ENCODE measurements at regions not wholly inside any gene's neighbourhood (a gene's known extent, or its start where the extent isn't known, plus 50 kb on each side); places are given as distances from the start of the nearest gene placed in this dataset.

DNA sequence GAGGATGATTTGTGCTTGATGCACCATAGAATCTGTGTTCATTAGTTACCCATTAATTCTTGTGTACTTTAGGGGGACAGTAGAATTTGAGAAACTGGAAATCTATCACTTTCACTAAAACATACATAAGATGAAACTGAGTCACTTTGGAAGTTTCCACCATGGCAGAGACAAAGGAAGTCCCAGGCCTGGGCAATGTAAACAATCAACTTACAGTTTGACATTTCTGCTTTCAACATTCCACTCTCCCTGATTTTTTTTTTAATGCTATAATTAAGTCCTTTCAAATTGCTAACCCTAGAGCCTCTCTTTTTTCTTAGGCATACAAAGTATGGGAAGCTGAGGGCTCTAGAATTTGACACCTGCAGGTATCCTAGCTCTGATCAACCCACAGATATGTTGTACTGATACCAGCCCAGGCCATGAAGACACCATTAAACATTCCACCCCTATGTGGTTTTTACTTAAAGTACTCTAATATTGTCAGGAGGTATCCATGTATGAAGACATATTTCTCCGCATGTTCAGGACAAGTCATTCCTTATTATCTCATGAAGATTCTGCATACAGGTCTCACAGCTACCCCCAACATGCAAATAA, 88.5 kb upstream of the GLS start:
- no peak for DNase-seq (ENCODE audit: low spot score)
- H3K27me3 Mint-ChIP-seq (ENCODE audit: low read depth), result no peaks in the 10 kb centered on the region
- no peak overlapping the region for H3K4me3 Mint-ChIP-seq
- no peaks in the 10 kb centered on the region for H3K9me3 Mint-ChIP-seq
- peaks cover 14% of the 10 kb centered on the region for H3K4me1 Mint-ChIP-seq (ENCODE audit: low read depth)
- H3K36me3 Mint-ChIP-seq (ENCODE audit: low read depth), result no peaks in the 10 kb centered on the region
- H3K27ac Mint-ChIP-seq, result no peak overlapping the region

GRCh38 chr2:190792956-190793888, 87.4 kb upstream of the GLS start:
- no peak overlapping the region for H3K27ac Mint-ChIP-seq
- H3K36me3 Mint-ChIP-seq (ENCODE audit: low read depth), result no peaks in the 10 kb centered on the region
- no peaks in the 10 kb centered on the region for H3K9me3 Mint-ChIP-seq
- H3K4me3 Mint-ChIP-seq, result no peak overlapping the region
- H3K4me1 Mint-ChIP-seq (ENCODE audit: low read depth), result peaks cover 14% of the 10 kb centered on the region
- no peak for DNase-seq (ENCODE audit: low spot score)
- H3K27me3 Mint-ChIP-seq (ENCODE audit: low read depth), result no peaks in the 10 kb centered on the region

DNA sequence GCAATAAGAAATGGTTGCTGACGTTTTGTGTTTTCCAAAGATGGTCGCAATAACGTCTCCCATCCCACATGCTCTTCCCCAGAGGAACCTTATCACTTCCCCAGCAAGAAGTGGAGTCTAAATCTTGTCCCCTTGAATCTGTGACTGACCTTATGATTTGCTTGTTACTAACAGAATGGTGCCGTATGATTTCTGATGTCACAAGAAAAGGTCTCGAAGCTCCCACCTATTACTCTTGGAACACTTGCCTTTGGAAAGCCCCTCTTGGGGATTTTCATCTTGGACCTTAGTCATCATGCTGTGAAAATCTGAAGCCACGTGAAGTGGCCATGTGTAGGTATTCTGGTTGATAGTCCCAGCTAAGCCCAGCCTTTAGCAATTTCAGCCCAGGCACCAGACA, 86.2 kb upstream of the GLS start:
- Mint-ChIP-seq H3K27ac (no peak overlapping the region), H3K4me1 (ENCODE audit: low read depth) (peaks cover 14% of the 10 kb centered on the region), H3K9me3 (no peaks in the 10 kb centered on the region), H3K36me3 (ENCODE audit: low read depth) (no peaks in the 10 kb centered on the region), H3K27me3 (ENCODE audit: low read depth) (peaks cover 2% of the 10 kb centered on the region), H3K4me3 (no peak overlapping the region)
- no peak for DNase-seq (ENCODE audit: low spot score)

GRCh38 chr2:190794790-190795189, 85.8 kb upstream of the GLS start:
- no peak overlapping the region for H3K27ac Mint-ChIP-seq
- DNase-seq (ENCODE audit: low spot score), result no peak
- no peak overlapping the region for H3K4me3 Mint-ChIP-seq
- H3K36me3 Mint-ChIP-seq (ENCODE audit: low read depth), result no peaks in the 10 kb centered on the region
- no peaks in the 10 kb centered on the region for H3K9me3 Mint-ChIP-seq
- peaks cover 14% of the 10 kb centered on the region for H3K4me1 Mint-ChIP-seq (ENCODE audit: low read depth)
- peaks cover 2% of the 10 kb centered on the region for H3K27me3 Mint-ChIP-seq (ENCODE audit: low read depth)

DNA sequence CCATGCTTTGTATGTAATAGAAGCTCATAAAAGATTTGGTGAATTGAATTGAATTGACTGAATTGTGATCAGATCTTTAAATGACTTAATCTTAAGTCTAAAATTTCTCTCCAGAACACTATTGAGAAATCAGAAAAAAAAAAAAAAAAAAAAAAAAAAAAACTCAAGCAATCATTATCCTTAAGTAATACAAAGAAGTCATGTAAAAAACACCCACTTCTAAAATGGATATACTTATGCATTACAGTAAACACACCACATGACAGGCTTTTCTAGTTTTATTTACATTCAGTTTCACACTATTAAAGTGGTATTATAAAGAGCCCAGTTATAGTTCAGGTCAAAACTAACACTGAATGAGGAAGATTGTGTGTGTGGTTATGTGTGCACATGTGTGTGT, 84.9 kb upstream of the GLS start:
- H3K36me3 Mint-ChIP-seq (ENCODE audit: low read depth), result no peaks in the 10 kb centered on the region
- no peak for DNase-seq (ENCODE audit: low spot score)
- H3K4me1 Mint-ChIP-seq (ENCODE audit: low read depth), result peaks cover 14% of the 10 kb centered on the region
- no peaks in the 10 kb centered on the region for H3K9me3 Mint-ChIP-seq
- H3K27ac Mint-ChIP-seq, result no peak overlapping the region
- no peak overlapping the region for H3K4me3 Mint-ChIP-seq
- peaks cover 2% of the 10 kb centered on the region for H3K27me3 Mint-ChIP-seq (ENCODE audit: low read depth)

GRCh38 chr2:190799999-190800398, 80.6 kb upstream of the GLS start:
- no peak overlapping the region for H3K4me3 Mint-ChIP-seq

GRCh38 chr2:190800528-190800927, 80.1 kb upstream of the GLS start:
- Mint-ChIP-seq H3K4me1 (ENCODE audit: low read depth) (peaks cover 2% of the 10 kb centered on the region), H3K4me3 (no peak overlapping the region), H3K36me3 (ENCODE audit: low read depth) (no peaks in the 10 kb centered on the region), H3K27me3 (ENCODE audit: low read depth) (peaks cover 2% of the 10 kb centered on the region), H3K27ac (no peak overlapping the region), H3K9me3 (no peaks in the 10 kb centered on the region)
- DNase-seq (ENCODE audit: low spot score), result no peak

More at GRCh38 chr2:190799999-190800398, 80.6 kb upstream of the GLS start:
- Mint-ChIP-seq H3K27ac (no peak overlapping the region), H3K9me3 (no peaks in the 10 kb centered on the region), H3K36me3 (ENCODE audit: low read depth) (no peaks in the 10 kb centered on the region), H3K27me3 (ENCODE audit: low read depth) (peaks cover 2% of the 10 kb centered on the region), H3K4me1 (ENCODE audit: low read depth) (peaks cover 2% of the 10 kb centered on the region)
- no peak for DNase-seq (ENCODE audit: low spot score)

DNA sequence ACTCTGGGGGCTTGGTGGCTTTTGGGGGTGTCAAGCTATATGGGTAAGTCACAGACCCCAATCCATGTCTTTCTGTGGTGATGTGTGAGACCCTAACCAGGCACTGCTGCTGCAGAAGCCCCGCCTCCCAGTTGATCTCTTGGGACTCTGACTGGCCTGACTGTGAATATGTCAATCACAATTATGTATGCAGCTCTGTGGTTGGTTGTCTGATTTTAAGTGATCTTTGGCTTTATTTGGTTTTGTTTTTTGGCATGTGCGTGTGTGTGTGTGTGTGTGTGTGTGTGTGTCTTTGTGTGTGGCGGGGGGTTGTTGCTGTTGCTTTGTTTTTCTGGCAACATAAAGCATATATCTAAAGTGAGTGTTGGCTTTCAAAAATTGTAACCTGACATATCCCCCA, 78.5 kb upstream of the GLS start:
- H3K9me3 Mint-ChIP-seq, result no peaks in the 10 kb centered on the region
- peaks cover 2% of the 10 kb centered on the region for H3K27me3 Mint-ChIP-seq (ENCODE audit: low read depth)
- no peak overlapping the region for H3K4me3 Mint-ChIP-seq
- H3K36me3 Mint-ChIP-seq (ENCODE audit: low read depth), result no peaks in the 10 kb centered on the region
- H3K27ac Mint-ChIP-seq, result no peak overlapping the region
- no peak for DNase-seq (ENCODE audit: low spot score)
- peaks cover 2% of the 10 kb centered on the region for H3K4me1 Mint-ChIP-seq (ENCODE audit: low read depth)

GRCh38 chr2:190802626-190803209, 77.9 kb upstream of the GLS start:
- no peak for DNase-seq (ENCODE audit: low spot score)
- H3K27me3 Mint-ChIP-seq (ENCODE audit: low read depth), result peaks cover 2% of the 10 kb centered on the region
- peaks cover 6% of the 10 kb centered on the region for H3K4me1 Mint-ChIP-seq (ENCODE audit: low read depth)
- H3K36me3 Mint-ChIP-seq (ENCODE audit: low read depth), result no peaks in the 10 kb centered on the region
- no peak overlapping the region for H3K27ac Mint-ChIP-seq
- no peaks in the 10 kb centered on the region for H3K9me3 Mint-ChIP-seq
- no peak overlapping the region for H3K4me3 Mint-ChIP-seq

DNA sequence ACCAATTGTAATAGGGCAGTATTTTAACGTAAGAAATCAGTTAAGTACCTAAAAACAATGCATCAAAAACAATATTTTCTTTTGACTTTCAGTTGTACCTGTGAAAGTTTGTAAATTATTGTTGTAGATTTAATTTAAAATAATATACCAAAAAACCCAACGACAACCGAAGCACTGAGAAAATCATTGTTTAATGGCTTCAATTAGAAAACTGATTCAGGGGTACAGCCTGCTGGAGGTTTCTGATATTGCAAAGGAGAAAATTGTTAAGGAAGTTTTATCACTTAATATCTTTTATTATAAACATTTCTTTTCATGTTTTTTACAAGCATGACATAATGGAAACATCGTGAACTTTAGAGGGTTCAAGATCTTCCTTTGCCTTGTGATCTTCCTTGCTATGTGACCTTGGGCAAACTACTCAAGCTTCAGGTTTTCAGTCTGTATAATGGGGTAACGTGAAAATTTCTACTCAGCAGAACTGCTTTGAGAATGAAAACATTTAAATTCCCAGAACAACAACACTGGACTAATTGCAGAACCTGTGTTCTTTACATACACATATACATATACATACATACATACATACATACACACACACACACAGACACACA, 76.3 kb upstream of the GLS start:
- Mint-ChIP-seq H3K27me3 (ENCODE audit: low read depth) (no peaks in the 10 kb centered on the region), H3K27ac (no peak overlapping the region), H3K9me3 (no peaks in the 10 kb centered on the region), H3K36me3 (ENCODE audit: low read depth) (no peaks in the 10 kb centered on the region), H3K4me3 (no peak overlapping the region), H3K4me1 (ENCODE audit: low read depth) (peaks cover 9% of the 10 kb centered on the region)
- DNase-seq (ENCODE audit: low spot score), result no peak

- H3K36me3 Mint-ChIP-seq (ENCODE audit: low read depth), result no peaks in the 10 kb centered on the region
- no peak for DNase-seq (ENCODE audit: low spot score)
- no peaks in the 10 kb centered on the region for H3K9me3 Mint-ChIP-seq
- no peaks in the 10 kb centered on the region for H3K27me3 Mint-ChIP-seq (ENCODE audit: low read depth)
- H3K4me1 Mint-ChIP-seq (ENCODE audit: low read depth), result peaks cover 11% of the 10 kb centered on the region
- H3K27ac Mint-ChIP-seq, result no peak overlapping the region
- no peak overlapping the region for H3K4me3 Mint-ChIP-seq
Measured at GRCh38 chr2:190805126-190805525, 75.5 kb upstream of the GLS start.

DNA sequence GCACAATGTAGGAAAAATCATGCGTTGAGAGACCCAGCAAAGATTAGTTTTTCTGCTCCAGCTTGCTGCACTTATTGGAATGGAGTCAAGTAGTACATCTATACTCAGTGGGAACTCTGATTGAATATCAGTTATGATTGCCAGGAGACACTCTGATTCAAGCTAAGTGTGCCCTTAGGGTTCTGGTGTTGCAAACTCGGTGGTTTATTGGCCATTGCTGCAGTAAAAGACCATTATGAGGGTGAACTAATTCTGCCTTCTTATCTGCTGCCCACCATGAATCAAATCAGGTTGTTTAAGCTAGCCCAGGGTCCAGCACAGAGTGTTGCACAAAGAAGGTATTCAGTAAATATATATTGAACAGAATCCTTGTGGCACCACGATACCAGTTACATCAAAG, 74.8 kb upstream of the GLS start:
- no peaks in the 10 kb centered on the region for H3K9me3 Mint-ChIP-seq
- no peak overlapping the region for H3K27ac Mint-ChIP-seq
- H3K4me1 Mint-ChIP-seq (ENCODE audit: low read depth), result peaks cover 11% of the 10 kb centered on the region
- no peak for DNase-seq (ENCODE audit: low spot score)
- H3K4me3 Mint-ChIP-seq, result no peak overlapping the region
- no peaks in the 10 kb centered on the region for H3K36me3 Mint-ChIP-seq (ENCODE audit: low read depth)
- no peaks in the 10 kb centered on the region for H3K27me3 Mint-ChIP-seq (ENCODE audit: low read depth)

DNA sequence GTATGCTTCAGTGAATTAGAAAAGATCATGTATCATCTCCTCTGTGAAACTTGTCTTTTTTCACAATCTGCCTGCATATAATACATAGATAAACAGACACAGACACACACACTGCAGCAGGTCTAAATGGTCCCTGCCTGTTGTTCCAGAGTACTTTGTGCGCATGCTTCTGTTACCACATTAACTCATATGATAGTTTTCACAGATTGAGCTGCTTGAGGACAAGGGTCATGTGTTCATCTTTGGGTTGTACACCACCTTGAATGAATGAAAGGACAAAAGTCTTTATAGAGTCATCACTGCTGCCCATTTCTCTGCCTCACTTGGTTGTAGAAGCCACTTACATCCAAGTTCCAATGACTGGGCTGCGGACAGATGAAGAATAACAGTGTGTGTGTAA, 72.7 kb upstream of the GLS start:
- Mint-ChIP-seq H3K4me1 (ENCODE audit: low read depth) (peaks cover 11% of the 10 kb centered on the region), H3K9me3 (no peaks in the 10 kb centered on the region), H3K36me3 (ENCODE audit: low read depth) (no peaks in the 10 kb centered on the region), H3K27me3 (ENCODE audit: low read depth) (no peaks in the 10 kb centered on the region), H3K4me3 (no peak overlapping the region), H3K27ac (peak overlapping the region; percentile 60)
- no peak for DNase-seq (ENCODE audit: low spot score)

- Mint-ChIP-seq H3K27me3 (ENCODE audit: low read depth) (no peaks in the 10 kb centered on the region), H3K4me1 (ENCODE audit: low read depth) (peaks cover 11% of the 10 kb centered on the region), H3K36me3 (ENCODE audit: low read depth) (no peaks in the 10 kb centered on the region), H3K27ac (no peak overlapping the region), H3K9me3 (no peaks in the 10 kb centered on the region), H3K4me3 (no peak overlapping the region)
- no peak for DNase-seq (ENCODE audit: low spot score)
Measured at GRCh38 chr2:190809139-190809764, 71.4 kb upstream of the GLS start.

Data from T-helper 2 cell treated with Interferon-gamma antibody and Interleukin-4, amounts not matched to agents 5 μg/mL and 100 μg/mL, for 36 hours (primary cell).